HEK293 (cell line): ENCODE measurements at regions not wholly inside any gene's neighbourhood (a gene's known extent, or its start where the extent isn't known, plus 50 kb on each side); places are given as distances from the start of the nearest gene placed in this dataset.

Experiments used
- CTCF ChIP-seq: fragments of 450-650 bp; formaldehyde crosslinking; IDR thresholded peaks from 2 replicates; pipeline ENCODE4 v1.5.1; 2016; ENCODE audit warnings: missing biosample characterization, missing genetic modification characterization
- GLI4 ChIP-seq: fragments of 450-650 bp; formaldehyde crosslinking; IDR thresholded peaks from 2 replicates; pipeline ENCODE4 v1.5.1; 2016; ENCODE audit warnings: missing biosample characterization, missing genetic modification characterization
- REST ChIP-seq: fragments of 450-650 bp; formaldehyde crosslinking; IDR thresholded peaks from 2 replicates; pipeline ENCODE4 v1.5.1; 2016; ENCODE audit warnings: missing biosample characterization, missing genetic modification characterization
- ZNF133 ChIP-seq: fragments of 450-650 bp; formaldehyde crosslinking; IDR thresholded peaks from 2 replicates; pipeline ENCODE4 v1.5.1; 2016; ENCODE audit warnings: missing biosample characterization, missing genetic modification characterization
- ZSCAN5A ChIP-seq: fragments of 450-650 bp; formaldehyde crosslinking; IDR thresholded peaks from 2 replicates; pipeline ENCODE4 v1.5.1; 2016; ENCODE audit warnings: missing biosample characterization, missing genetic modification characterization

- TF ChIP-seq ZNF133 (tag by site-specific recombination) (no peak), CTCF (tag by site-specific recombination) (no peak), REST (tag by site-specific recombination) (no peak), ZSCAN5A (tag by site-specific recombination) (no peak), GLI4 (tag by site-specific recombination) (no peak)
Measured at GRCh38 chr5:61965069-61965468, 340.9 kb upstream of the KIF2A start.
